ENCODE measurements at regions not wholly inside any gene's neighbourhood (a gene's known extent, or its start where the extent isn't known, plus 50 kb on each side); places are given as distances from the start of the nearest gene placed in this dataset.

DNA sequence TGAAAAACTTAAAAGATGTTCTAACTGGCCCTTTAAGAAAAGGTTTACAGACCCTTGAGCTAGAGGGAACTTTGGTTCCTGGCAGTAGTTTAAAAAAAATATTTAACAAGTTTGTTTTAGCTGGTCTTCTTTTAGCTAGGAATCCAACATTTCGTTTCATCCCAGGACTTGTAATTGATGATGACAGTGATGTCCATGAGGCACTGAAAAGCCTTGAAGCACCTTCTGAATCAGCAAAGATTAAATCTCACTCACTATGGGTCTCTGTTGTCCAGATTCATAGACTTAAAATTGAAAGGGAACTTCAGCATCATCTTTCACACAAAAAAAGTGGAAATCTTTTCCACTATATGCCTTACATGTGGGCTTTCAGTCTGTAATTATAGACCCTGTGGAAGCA is 102.9 kb upstream of the ETAA1 start:
- Histone ChIP-seq H3K27ac (no peak overlapping the region), H3K36me3 (ENCODE audit: control insufficient read depth, insufficient read depth, low read length) (no peaks in the 10 kb centered on the region), H3K9me3 (ENCODE audit: control insufficient read depth, low read length) (no peaks in the 10 kb centered on the region), H3K4me3 (ENCODE audit: low read depth, low read length) (no peak overlapping the region), H3K27me3 (ENCODE audit: control insufficient read depth, insufficient read depth, low read length) (no peaks in the 10 kb centered on the region), H3K4me2 (ENCODE audit: low read length) (no peak overlapping the region), H3K4me1 (no peaks in the 10 kb centered on the region), H3K79me2 (no peaks in the 10 kb centered on the region), H3K9ac (no peak overlapping the region), H2AFZ (no peak overlapping the region)
- TF ChIP-seq, protein P1, sequence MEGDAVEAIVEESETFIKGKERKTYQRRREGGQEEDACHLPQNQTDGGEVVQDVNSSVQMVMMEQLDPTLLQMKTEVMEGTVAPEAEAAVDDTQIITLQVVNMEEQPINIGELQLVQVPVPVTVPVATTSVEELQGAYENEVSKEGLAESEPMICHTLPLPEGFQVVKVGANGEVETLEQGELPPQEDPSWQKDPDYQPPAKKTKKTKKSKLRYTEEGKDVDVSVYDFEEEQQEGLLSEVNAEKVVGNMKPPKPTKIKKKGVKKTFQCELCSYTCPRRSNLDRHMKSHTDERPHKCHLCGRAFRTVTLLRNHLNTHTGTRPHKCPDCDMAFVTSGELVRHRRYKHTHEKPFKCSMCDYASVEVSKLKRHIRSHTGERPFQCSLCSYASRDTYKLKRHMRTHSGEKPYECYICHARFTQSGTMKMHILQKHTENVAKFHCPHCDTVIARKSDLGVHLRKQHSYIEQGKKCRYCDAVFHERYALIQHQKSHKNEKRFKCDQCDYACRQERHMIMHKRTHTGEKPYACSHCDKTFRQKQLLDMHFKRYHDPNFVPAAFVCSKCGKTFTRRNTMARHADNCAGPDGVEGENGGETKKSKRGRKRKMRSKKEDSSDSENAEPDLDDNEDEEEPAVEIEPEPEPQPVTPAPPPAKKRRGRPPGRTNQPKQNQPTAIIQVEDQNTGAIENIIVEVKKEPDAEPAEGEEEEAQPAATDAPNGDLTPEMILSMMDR (IDR thresholded peaks at IDR 0.05) = no peak

DNA sequence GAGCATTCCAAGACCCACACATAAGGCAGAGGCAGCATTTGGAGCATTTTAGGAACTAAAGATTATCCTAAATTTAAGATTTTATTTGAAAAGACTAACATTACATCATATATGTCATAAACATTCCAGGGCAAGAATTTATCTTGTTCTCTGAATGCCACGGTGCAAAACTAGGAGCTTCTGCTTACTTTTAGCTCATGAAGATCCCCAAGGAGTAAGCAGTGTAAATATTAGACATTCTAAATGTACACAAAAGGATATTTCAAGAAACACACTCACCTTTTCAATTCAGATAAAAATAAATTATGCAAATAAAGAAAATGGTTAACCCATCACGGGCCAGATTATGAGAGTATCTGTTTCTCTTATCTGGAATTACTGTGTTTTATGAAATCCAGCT is 101.7 kb upstream of the ETAA1 start:
- no peaks in the 10 kb centered on the region for H3K4me1 ChIP-seq
- H2AFZ ChIP-seq = no peak overlapping the region
- H3K4me2 ChIP-seq (ENCODE audit: low read length) = no peak overlapping the region
- no peak overlapping the region for H3K9ac ChIP-seq
- no peaks in the 10 kb centered on the region for H3K9me3 ChIP-seq (ENCODE audit: control insufficient read depth, low read length)
- no peaks in the 10 kb centered on the region for H3K36me3 ChIP-seq (ENCODE audit: control insufficient read depth, insufficient read depth, low read length)
- TF ChIP-seq, protein P1 (IDR thresholded peaks at IDR 0.05) = no peak
- no peak overlapping the region for H3K4me3 ChIP-seq (ENCODE audit: low read depth, low read length)
- H3K27me3 ChIP-seq (ENCODE audit: control insufficient read depth, insufficient read depth, low read length) = no peaks in the 10 kb centered on the region
- H3K79me2 ChIP-seq = no peaks in the 10 kb centered on the region
- no peak overlapping the region for H3K27ac ChIP-seq

DNA sequence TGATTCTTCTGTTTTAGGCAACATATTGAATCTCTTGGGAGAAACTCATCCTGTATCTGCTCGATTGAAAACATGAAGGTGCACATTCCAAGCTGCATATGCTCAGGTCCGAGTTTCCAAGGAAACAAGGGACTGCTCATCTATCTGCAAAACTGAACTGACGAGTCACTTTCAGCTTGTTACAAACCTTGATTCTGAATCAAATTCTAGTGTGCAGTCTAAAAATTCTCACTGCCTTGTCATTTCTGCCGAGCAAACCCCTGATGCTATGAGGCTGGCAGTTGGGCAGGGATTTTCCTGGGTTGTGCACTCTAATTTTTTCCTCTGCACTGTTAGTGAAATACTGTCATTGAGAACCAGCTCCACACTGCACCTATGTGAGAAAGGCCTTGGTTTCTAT is 101.3 kb upstream of the ETAA1 start:
- Histone ChIP-seq H3K4me2 (ENCODE audit: low read length) (no peak overlapping the region), H3K9ac (no peak overlapping the region), H3K4me3 (ENCODE audit: low read depth, low read length) (no peak overlapping the region), H3K27me3 (ENCODE audit: control insufficient read depth, insufficient read depth, low read length) (no peaks in the 10 kb centered on the region), H3K9me3 (ENCODE audit: control insufficient read depth, low read length) (no peaks in the 10 kb centered on the region), H2AFZ (no peak overlapping the region), H3K36me3 (ENCODE audit: control insufficient read depth, insufficient read depth, low read length) (no peaks in the 10 kb centered on the region), H3K4me1 (no peaks in the 10 kb centered on the region), H3K79me2 (no peaks in the 10 kb centered on the region), H3K27ac (no peak overlapping the region)
- TF ChIP-seq, protein P1 (IDR thresholded peaks at IDR 0.05) = no peak

DNA sequence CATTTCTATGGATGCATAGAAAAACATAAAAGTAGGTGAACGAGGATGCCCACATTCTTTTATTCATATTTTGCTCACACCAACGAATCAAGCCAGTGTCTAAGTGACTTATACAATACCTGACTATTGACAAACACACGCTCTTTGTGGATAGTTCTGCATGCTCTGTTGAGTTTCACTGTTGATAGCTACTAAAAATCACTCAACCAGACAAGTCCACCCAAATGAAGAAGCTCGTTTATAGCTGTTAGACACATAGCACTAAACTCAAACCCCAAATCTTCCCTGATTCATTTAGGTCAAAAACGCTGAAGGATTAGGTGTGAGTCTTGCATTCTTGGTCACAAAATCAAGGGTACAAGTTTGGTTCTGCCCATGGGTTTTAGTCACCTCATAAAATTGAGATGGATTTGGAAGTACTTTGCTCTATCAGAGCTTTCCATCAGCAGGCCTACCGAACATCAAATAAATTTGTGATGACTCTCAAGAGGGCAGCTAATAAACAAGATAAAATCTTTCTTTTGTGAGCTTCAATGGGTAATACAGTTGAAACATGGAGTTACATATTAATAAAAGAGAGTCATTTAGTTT is 92.7 kb upstream of the ETAA1 start:
- Histone ChIP-seq H3K36me3 (ENCODE audit: control insufficient read depth, insufficient read depth, low read length) (no peaks in the 10 kb centered on the region), H2AFZ (no peak overlapping the region), H3K4me2 (ENCODE audit: low read length) (no peak overlapping the region), H3K79me2 (no peaks in the 10 kb centered on the region), H3K9me3 (ENCODE audit: control insufficient read depth, low read length) (no peaks in the 10 kb centered on the region), H3K4me1 (no peaks in the 10 kb centered on the region), H3K4me3 (ENCODE audit: low read depth, low read length) (no peak overlapping the region), H3K27ac (no peak overlapping the region), H3K9ac (no peak overlapping the region), H3K27me3 (ENCODE audit: control insufficient read depth, insufficient read depth, low read length) (no peaks in the 10 kb centered on the region)
- TF ChIP-seq, protein P1 (IDR thresholded peaks at IDR 0.05) = no peak

DNA sequence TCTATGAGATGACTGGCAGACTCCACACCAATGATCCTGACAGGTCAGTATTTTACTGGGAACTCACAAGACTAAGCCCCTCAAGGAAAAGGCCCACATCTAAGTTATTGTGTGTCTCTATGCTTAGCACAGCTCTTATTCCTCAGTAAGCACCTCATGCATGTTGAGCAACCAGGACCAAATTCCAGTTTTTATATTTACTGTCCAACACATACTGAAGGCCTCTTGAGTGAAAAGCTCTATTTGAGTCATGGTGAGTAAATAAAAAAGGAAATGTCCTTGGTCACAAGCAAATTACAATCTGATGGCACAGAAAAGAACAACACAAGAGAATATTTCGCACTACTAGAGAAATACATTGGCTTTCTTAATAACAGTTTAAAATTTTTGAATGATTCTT is 87.9 kb upstream of the ETAA1 start:
- Histone ChIP-seq H3K9me3 (ENCODE audit: control insufficient read depth, low read length) (no peaks in the 10 kb centered on the region), H3K9ac (no peak overlapping the region), H2AFZ (no peak overlapping the region), H3K36me3 (ENCODE audit: control insufficient read depth, insufficient read depth, low read length) (no peaks in the 10 kb centered on the region), H3K4me1 (no peaks in the 10 kb centered on the region), H3K4me2 (ENCODE audit: low read length) (no peak overlapping the region), H3K27ac (no peak overlapping the region), H3K79me2 (no peaks in the 10 kb centered on the region), H3K4me3 (ENCODE audit: low read depth, low read length) (no peak overlapping the region), H3K27me3 (ENCODE audit: control insufficient read depth, insufficient read depth, low read length) (no peaks in the 10 kb centered on the region)
- TF ChIP-seq, protein P1 (IDR thresholded peaks at IDR 0.05) = no peak
